MM.1S (cell line): ENCODE measurements at regions not wholly inside any gene's neighbourhood (a gene's known extent, or its start where the extent isn't known, plus 50 kb on each side); places are given as distances from the start of the nearest gene placed in this dataset.

Source experiments
- EZH2phosphoT487 ChIP-seq: fragments of 300-600 bp; sonication (generic); IDR thresholded peaks from 2 replicates; pipeline ENCODE4 v1.6.1; 2018; ENCODE audit warnings: antibody characterized with exemption, low read length
- TF ChIP-seq, protein P1 (sequence below): fragments of 300-600 bp; sonication (generic); IDR thresholded peaks from 2 replicates; pipeline ENCODE4 v1.5.1; 2016; ENCODE audit warnings: antibody characterized with exemption, low read length, mixed read lengths

DNA sequence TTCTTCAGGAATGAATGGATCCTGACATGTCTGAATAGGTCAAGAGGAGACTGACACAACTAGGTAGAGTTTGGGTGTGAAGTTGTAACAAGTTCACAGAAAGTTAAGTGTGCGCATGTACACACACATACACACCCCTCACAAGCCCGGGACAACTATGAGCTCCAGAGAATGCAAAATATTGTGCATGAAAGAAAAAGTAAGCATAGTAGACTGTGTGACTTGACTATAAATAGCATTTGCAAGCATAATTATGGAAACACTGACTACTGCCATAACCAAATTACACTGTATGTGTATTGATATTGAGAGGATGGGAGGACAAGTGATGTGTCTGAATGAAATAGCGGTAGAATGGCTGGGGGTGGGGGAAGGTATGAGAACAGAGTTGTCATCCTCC, 157.1 kb upstream of the NCK2 start:
- TF ChIP-seq, protein P1, sequence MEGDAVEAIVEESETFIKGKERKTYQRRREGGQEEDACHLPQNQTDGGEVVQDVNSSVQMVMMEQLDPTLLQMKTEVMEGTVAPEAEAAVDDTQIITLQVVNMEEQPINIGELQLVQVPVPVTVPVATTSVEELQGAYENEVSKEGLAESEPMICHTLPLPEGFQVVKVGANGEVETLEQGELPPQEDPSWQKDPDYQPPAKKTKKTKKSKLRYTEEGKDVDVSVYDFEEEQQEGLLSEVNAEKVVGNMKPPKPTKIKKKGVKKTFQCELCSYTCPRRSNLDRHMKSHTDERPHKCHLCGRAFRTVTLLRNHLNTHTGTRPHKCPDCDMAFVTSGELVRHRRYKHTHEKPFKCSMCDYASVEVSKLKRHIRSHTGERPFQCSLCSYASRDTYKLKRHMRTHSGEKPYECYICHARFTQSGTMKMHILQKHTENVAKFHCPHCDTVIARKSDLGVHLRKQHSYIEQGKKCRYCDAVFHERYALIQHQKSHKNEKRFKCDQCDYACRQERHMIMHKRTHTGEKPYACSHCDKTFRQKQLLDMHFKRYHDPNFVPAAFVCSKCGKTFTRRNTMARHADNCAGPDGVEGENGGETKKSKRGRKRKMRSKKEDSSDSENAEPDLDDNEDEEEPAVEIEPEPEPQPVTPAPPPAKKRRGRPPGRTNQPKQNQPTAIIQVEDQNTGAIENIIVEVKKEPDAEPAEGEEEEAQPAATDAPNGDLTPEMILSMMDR = no peak
- no peak for TF ChIP-seq EZH2phosphoT487
